ENCODE measurements at regions not wholly inside any gene's neighbourhood (a gene's known extent, or its start where the extent isn't known, plus 50 kb on each side); places are given as distances from the start of the nearest gene placed in this dataset.

DNA sequence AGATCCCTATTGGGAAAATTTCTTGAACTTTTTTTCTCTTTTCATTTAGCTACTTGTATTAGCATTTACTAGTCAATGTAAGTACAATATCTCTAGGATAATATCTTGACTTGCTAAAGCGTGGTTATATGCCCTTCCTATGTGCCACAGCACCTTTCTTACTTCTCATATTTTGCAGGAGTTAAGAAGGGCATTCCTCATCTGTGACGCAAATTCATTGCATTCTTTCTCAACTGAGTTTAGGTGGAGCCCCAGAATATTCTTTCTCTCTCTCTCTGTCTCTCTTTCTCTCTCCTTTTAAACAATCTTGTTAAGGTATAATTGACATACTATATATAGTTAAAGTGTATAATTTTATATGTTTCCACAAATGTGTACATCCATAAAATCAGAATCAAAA, 266.1 kb downstream of the RAB38 start:
- TF ChIP-seq, protein P1, sequence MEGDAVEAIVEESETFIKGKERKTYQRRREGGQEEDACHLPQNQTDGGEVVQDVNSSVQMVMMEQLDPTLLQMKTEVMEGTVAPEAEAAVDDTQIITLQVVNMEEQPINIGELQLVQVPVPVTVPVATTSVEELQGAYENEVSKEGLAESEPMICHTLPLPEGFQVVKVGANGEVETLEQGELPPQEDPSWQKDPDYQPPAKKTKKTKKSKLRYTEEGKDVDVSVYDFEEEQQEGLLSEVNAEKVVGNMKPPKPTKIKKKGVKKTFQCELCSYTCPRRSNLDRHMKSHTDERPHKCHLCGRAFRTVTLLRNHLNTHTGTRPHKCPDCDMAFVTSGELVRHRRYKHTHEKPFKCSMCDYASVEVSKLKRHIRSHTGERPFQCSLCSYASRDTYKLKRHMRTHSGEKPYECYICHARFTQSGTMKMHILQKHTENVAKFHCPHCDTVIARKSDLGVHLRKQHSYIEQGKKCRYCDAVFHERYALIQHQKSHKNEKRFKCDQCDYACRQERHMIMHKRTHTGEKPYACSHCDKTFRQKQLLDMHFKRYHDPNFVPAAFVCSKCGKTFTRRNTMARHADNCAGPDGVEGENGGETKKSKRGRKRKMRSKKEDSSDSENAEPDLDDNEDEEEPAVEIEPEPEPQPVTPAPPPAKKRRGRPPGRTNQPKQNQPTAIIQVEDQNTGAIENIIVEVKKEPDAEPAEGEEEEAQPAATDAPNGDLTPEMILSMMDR (conservative IDR thresholded peaks at IDR 0.05 in 1 of 2, IDR thresholded peaks at IDR 0.05 in 1 of 2; ENCODE audit: extremely low read depth in 1 of 2, insufficient read depth in 1 of 2, low read depth in 1 of 2, low read length in 2 of 2) = no peak
- TF ChIP-seq EZH2 (IDR thresholded peaks at IDR 0.05; ENCODE audit: borderline replicate concordance, low read length) = no peak

All from mammary epithelial cell (primary cell).